ENCODE measurements at regions not wholly inside any gene's neighbourhood (a gene's known extent, or its start where the extent isn't known, plus 50 kb on each side); places are given as distances from the start of the nearest gene placed in this dataset.

- no peak for DNase-seq
These were observed 410.9 kb downstream of the PLK2 start for GRCh38 chr5:58048954-58049353.

GRCh38 chr5:58048185-58048925 lies 411.5 kb downstream of the PLK2 start:
- DNase-seq, result no peak

GRCh38 chr5:58046371-58046770 lies 413.5 kb downstream of the PLK2 start:
- DNase-seq, result no peak

GRCh38 chr5:58044166-58044565 lies 415.7 kb downstream of the PLK2 start:
- no peak for DNase-seq

- no peak for DNase-seq
These were observed 416.6 kb downstream of the PLK2 start for GRCh38 chr5:58043032-58043945.

- no peak for DNase-seq
These were observed 418.0 kb downstream of the PLK2 start for GRCh38 chr5:58041884-58042283.

- no peak for DNase-seq
These were observed 419.0 kb downstream of the PLK2 start for GRCh38 chr5:58040846-58041245.

GRCh38 chr5:58040044-58040443 lies 419.8 kb downstream of the PLK2 start:
- DNase-seq, result no peak

- no peak for DNase-seq
These were observed 422.0 kb downstream of the PLK2 start for GRCh38 chr5:58037899-58038298.

GRCh38 chr5:58025809-58026208 lies 434.1 kb downstream of the PLK2 start:
- DNase-seq, result no peak

GRCh38 chr5:58024151-58024550 lies 435.7 kb downstream of the PLK2 start:
- DNase-seq, result no peak

- no peak for DNase-seq
These were observed 437.8 kb downstream of the PLK2 start for GRCh38 chr5:58022055-58022454.

- no peak for DNase-seq
These were observed 438.4 kb downstream of the PLK2 start for GRCh38 chr5:58021466-58021865.

- DNase-seq, result no peak
These were observed 440.3 kb downstream of the PLK2 start for GRCh38 chr5:58019614-58020013.

- no peak for DNase-seq
These were observed 441.9 kb downstream of the PLK2 start for GRCh38 chr5:58018016-58018415.

- DNase-seq, result no peak
These were observed 443.0 kb downstream of the PLK2 start for GRCh38 chr5:58016877-58017276.

- no peak for DNase-seq
These were observed 443.5 kb downstream of the PLK2 start for GRCh38 chr5:58016358-58016757.

- DNase-seq, result no peak
These were observed 444.7 kb downstream of the PLK2 start for GRCh38 chr5:58015175-58015574.

- DNase-seq, result no peak
These were observed 446.2 kb downstream of the PLK2 start for GRCh38 chr5:58013542-58014258.

- no peak for DNase-seq
These were observed 447.0 kb downstream of the PLK2 start for GRCh38 chr5:58012801-58013315.

- DNase-seq, result no peak
These were observed 447.8 kb downstream of the PLK2 start for GRCh38 chr5:58012102-58012501.

- DNase-seq, result no peak
These were observed 448.6 kb downstream of the PLK2 start for GRCh38 chr5:58011301-58011700.

- no peak for DNase-seq
These were observed 450.1 kb downstream of the PLK2 start for GRCh38 chr5:58009754-58010153.
